SK-N-SH treated with all-trans-retinoic acid at 6 μM for 48 hours (cell line): ENCODE measurements at regions not wholly inside any gene's neighbourhood (a gene's known extent, or its start where the extent isn't known, plus 50 kb on each side); places are given as distances from the start of the nearest gene placed in this dataset.

ENCODE experiments used
- ARNTL ChIP-seq: fragments of 450-650 bp; formaldehyde crosslinking; IDR thresholded peaks from 2 replicates; pipeline ENCODE4 v1.5.0; 2020; ENCODE audit warnings: low read depth, mild to moderate bottlenecking, moderate library complexity, borderline replicate concordance
- BACH2 ChIP-seq: fragments of 250-450 bp; sonication (Bioruptor Pico); IDR thresholded peaks from 2 replicates; pipeline ENCODE4 v1.9.0; 2021; ENCODE audit warnings: mild to moderate bottlenecking, borderline replicate concordance
- GLIS3 ChIP-seq: fragments of 250-450 bp; sonication (Bioruptor Pico); IDR thresholded peaks from 2 replicates; pipeline ENCODE4 v1.5.0; 2020; ENCODE audit warnings: mild to moderate bottlenecking, moderate library complexity
- ISL1 ChIP-seq: fragments of 250-450 bp; sonication (Bioruptor Pico); IDR thresholded peaks from 2 replicates; pipeline ENCODE4 v2.1.2; 2022; ENCODE audit warnings: mild to moderate bottlenecking, moderate library complexity
- OSR1 ChIP-seq: fragments of 250-450 bp; sonication (Bioruptor Pico); IDR thresholded peaks from 2 replicates; pipeline ENCODE4 v1.8.0; 2022; ENCODE audit warnings: moderate library complexity, mild to moderate bottlenecking, inconsistent platforms
- PPARA ChIP-seq: fragments of 250-450 bp; sonication (Bioruptor Pico); IDR thresholded peaks from 2 replicates; pipeline ENCODE4 v1.5.0; 2020; ENCODE audit warnings: mild to moderate bottlenecking, borderline replicate concordance
- RARB ChIP-seq: fragments of 250-450 bp; sonication (Bioruptor Pico); IDR thresholded peaks from 2 replicates; pipeline ENCODE4 v1.8.0; 2021; ENCODE audit warnings: mild to moderate bottlenecking, moderate library complexity
- SNAI2 ChIP-seq: fragments of 250-450 bp; sonication (Bioruptor Pico); IDR thresholded peaks from 2 replicates; pipeline ENCODE4 v1.5.0; 2020; ENCODE audit warnings: mild to moderate bottlenecking, moderate library complexity
- TCF4 ChIP-seq: fragments of 250-450 bp; sonication (Bioruptor Pico); IDR thresholded peaks from 2 replicates; pipeline ENCODE4 v1.8.0; 2021; ENCODE audit warnings: mild to moderate bottlenecking, moderate library complexity, borderline replicate concordance
- ZFP3 ChIP-seq: fragments of 250-450 bp; sonication (Bioruptor Pico); IDR thresholded peaks from 2 replicates; pipeline ENCODE4 v1.5.0; 2020; ENCODE audit warnings: mild to moderate bottlenecking, moderate library complexity
- ZFP30 ChIP-seq: fragments of 450-650 bp; formaldehyde crosslinking; IDR thresholded peaks from 2 replicates; pipeline ENCODE4 v1.5.0; 2022; ENCODE audit warnings: mild to moderate bottlenecking, moderate library complexity
- TF ChIP-seq, protein P1 (sequence below): fragments of 250-450 bp; sonication (Bioruptor Pico); IDR thresholded peaks from 2 replicates; pipeline ENCODE4 v1.8.0; 2020; ENCODE audit warnings: mild to moderate bottlenecking, moderate library complexity, borderline replicate concordance
- TF ChIP-seq, protein P2 (sequence below): fragments of 250-450 bp; sonication (Bioruptor Pico); IDR thresholded peaks from 2 replicates; pipeline ENCODE4 v1.5.1; 2020; ENCODE audit warnings: low read depth, mild to moderate bottlenecking, moderate library complexity

- TF ChIP-seq, protein P1, sequence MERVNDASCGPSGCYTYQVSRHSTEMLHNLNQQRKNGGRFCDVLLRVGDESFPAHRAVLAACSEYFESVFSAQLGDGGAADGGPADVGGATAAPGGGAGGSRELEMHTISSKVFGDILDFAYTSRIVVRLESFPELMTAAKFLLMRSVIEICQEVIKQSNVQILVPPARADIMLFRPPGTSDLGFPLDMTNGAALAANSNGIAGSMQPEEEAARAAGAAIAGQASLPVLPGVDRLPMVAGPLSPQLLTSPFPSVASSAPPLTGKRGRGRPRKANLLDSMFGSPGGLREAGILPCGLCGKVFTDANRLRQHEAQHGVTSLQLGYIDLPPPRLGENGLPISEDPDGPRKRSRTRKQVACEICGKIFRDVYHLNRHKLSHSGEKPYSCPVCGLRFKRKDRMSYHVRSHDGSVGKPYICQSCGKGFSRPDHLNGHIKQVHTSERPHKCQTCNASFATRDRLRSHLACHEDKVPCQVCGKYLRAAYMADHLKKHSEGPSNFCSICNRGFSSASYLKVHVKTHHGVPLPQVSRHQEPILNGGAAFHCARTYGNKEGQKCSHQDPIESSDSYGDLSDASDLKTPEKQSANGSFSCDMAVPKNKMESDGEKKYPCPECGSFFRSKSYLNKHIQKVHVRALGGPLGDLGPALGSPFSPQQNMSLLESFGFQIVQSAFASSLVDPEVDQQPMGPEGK, result no peak
- no peak for TF ChIP-seq PPARA
- TF ChIP-seq ZFP30 (CRISPR knock-in tag), result no peak
- no peak for TF ChIP-seq RARB (CRISPR knock-in tag)
- TF ChIP-seq ZFP3 (CRISPR knock-in tag), result no peak
- TF ChIP-seq TCF4 (CRISPR knock-in tag), result no peak
- no peak for TF ChIP-seq OSR1
- TF ChIP-seq ISL1 (CRISPR knock-in tag), result no peak
- TF ChIP-seq, protein P2, sequence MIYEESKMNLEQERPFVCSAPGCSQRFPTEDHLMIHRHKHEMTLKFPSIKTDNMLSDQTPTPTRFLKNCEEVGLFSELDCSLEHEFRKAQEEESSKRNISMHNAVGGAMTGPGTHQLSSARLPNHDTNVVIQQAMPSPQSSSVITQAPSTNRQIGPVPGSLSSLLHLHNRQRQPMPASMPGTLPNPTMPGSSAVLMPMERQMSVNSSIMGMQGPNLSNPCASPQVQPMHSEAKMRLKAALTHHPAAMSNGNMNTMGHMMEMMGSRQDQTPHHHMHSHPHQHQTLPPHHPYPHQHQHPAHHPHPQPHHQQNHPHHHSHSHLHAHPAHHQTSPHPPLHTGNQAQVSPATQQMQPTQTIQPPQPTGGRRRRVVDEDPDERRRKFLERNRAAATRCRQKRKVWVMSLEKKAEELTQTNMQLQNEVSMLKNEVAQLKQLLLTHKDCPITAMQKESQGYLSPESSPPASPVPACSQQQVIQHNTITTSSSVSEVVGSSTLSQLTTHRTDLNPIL (CRISPR knock-in tag), result no peak
- no peak for TF ChIP-seq SNAI2 (CRISPR knock-in tag)
- no peak for TF ChIP-seq BACH2 (CRISPR knock-in tag)
- no peak for TF ChIP-seq ARNTL
- TF ChIP-seq GLIS3, result no peak
These were observed 136.9 kb upstream of the FREM1 start for GRCh38 chr9:15047028-15047551.
